WTC11 (cell line): ENCODE measurements at regions not wholly inside any gene's neighbourhood (a gene's known extent, or its start where the extent isn't known, plus 50 kb on each side); places are given as distances from the start of the nearest gene placed in this dataset.

Source experiments
- ATAC-seq: fragments of 200-7000 bp; cut with Tn5 transposase; 2 replicates; pipeline ENCODE4 v1.10.0; 2021; ENCODE audit warnings: mild to moderate bottlenecking, moderate library complexity
- CTCF ChIA-PET: fragments of 300-600 bp; sonication (Branson Sonifier 250); formaldehyde crosslinking; loops from one replicate; lab custom pipeline; 2021; ENCODE audit warnings: antibody characterized with exemption; lab: Charles Lee
- POLR2A ChIA-PET: fragments of 350-600 bp; sonication (Branson Sonifier 250); formaldehyde crosslinking; loops from one replicate; lab custom pipeline; 2021; ENCODE audit warnings: antibody characterized with exemption; lab: Charles Lee
- DNase-seq: peaks from one replicate; pipeline ENCODE4 v3.0.0; 2021; ENCODE audit warnings: low spot score
- H3K27ac Mint-ChIP-seq: 2 replicates; pipeline ENCODE4 v1.8.0; 2021; ENCODE audit warnings: mixed read lengths
- H3K27me3 Mint-ChIP-seq: 2 replicates; pipeline ENCODE4 v1.8.0; 2021; ENCODE audit warnings: low read depth, mild to moderate bottlenecking, moderate library complexity, mixed read lengths
- H3K36me3 Mint-ChIP-seq: 2 replicates; pipeline ENCODE4 v1.8.0; 2021; ENCODE audit warnings: mixed read lengths
- H3K4me1 Mint-ChIP-seq: 2 replicates; pipeline ENCODE4 v1.8.0; 2022; ENCODE audit warnings: mixed read lengths
- H3K4me3 Mint-ChIP-seq: 2 replicates; pipeline ENCODE4 v1.8.0; 2021; ENCODE audit warnings: mild to moderate bottlenecking, moderate library complexity, mixed read lengths
- H3K9me3 Mint-ChIP-seq: 2 replicates; pipeline ENCODE4 v1.8.0; 2021; ENCODE audit warnings: mixed read lengths
- E2F1 ChIP-seq: sonication (generic); formaldehyde crosslinking; IDR thresholded peaks from 2 replicates; pipeline ENCODE4 v1.8.0; 2022; ENCODE audit warnings: mild to moderate bottlenecking, missing genetic modification reagents
- ERG ChIP-seq: fragments of 250-450 bp; sonication (Bioruptor Pico); IDR thresholded peaks from 2 replicates; pipeline ENCODE4 v1.8.0; 2021; ENCODE audit warnings: mild to moderate bottlenecking
- FOXJ3 ChIP-seq: sonication (generic); formaldehyde crosslinking; IDR thresholded peaks from 2 replicates; pipeline ENCODE4 v1.9.0; 2021; ENCODE audit warnings: missing genetic modification reagents, mild to moderate bottlenecking, borderline replicate concordance
- IRF2 ChIP-seq: sonication (generic); formaldehyde crosslinking; IDR thresholded peaks from 2 replicates; pipeline ENCODE4 v1.8.0; 2022; ENCODE audit warnings: low read depth, missing genetic modification reagents, borderline replicate concordance
- NFE2L1 ChIP-seq: sonication (generic); formaldehyde crosslinking; IDR thresholded peaks from 2 replicates; pipeline ENCODE4 v1.8.1; 2023; ENCODE audit warnings: missing genetic modification reagents
- NR3C1 ChIP-seq: sonication (generic); formaldehyde crosslinking; conservative IDR thresholded peaks from 2 replicates; pipeline ENCODE4 v1.8.1; 2023; ENCODE audit warnings: low read depth, mild to moderate bottlenecking, missing genetic modification reagents
- RORB ChIP-seq: fragments of 250-450 bp; sonication (Bioruptor Pico); IDR thresholded peaks from 2 replicates; pipeline ENCODE4 v1.9.0; 2021; ENCODE audit warnings: mild to moderate bottlenecking
- SMAD3 ChIP-seq: sonication (generic); formaldehyde crosslinking; IDR thresholded peaks from 2 replicates; pipeline ENCODE4 v1.8.0; 2022; ENCODE audit warnings: missing genetic modification reagents, mild to moderate bottlenecking, borderline replicate concordance
- SMAD4 ChIP-seq: sonication (generic); formaldehyde crosslinking; IDR thresholded peaks from 2 replicates; pipeline ENCODE4 v1.8.0; 2022; ENCODE audit warnings: mild to moderate bottlenecking, missing genetic modification reagents
- TEAD1 ChIP-seq: sonication (generic); formaldehyde crosslinking; IDR thresholded peaks from 2 replicates; pipeline ENCODE4 v1.8.0; 2022; ENCODE audit warnings: mild to moderate bottlenecking, missing genetic modification reagents
- ZNF121 ChIP-seq: sonication (generic); formaldehyde crosslinking; IDR thresholded peaks from 2 replicates; pipeline ENCODE4 v1.8.0; 2023; ENCODE audit warnings: missing genetic modification reagents
- ZNF232 ChIP-seq: sonication (generic); formaldehyde crosslinking; IDR thresholded peaks from 2 replicates; pipeline ENCODE4 v1.8.0; 2022; ENCODE audit warnings: mild to moderate bottlenecking, missing genetic modification reagents
- ZNF263 ChIP-seq: sonication (generic); formaldehyde crosslinking; IDR thresholded peaks from 2 replicates; pipeline ENCODE4 v1.8.1; 2022; ENCODE audit warnings: low read depth, mild to moderate bottlenecking, moderate library complexity, missing genetic modification reagents
- ZNF317 ChIP-seq: sonication (generic); formaldehyde crosslinking; IDR thresholded peaks from 2 replicates; pipeline ENCODE4 v1.8.1; 2023; ENCODE audit warnings: low read depth, mild to moderate bottlenecking, moderate library complexity, missing genetic modification reagents, borderline replicate concordance
- ZNF396 ChIP-seq: fragments of 250-450 bp; sonication (Bioruptor Pico); IDR thresholded peaks from 2 replicates; pipeline ENCODE4 v1.8.0; 2021; ENCODE audit warnings: mild to moderate bottlenecking, moderate library complexity, borderline replicate concordance
- ZNF423 ChIP-seq: fragments of 250-450 bp; sonication (Bioruptor Pico); IDR thresholded peaks from 2 replicates; pipeline ENCODE4 v2.1.2; 2022; ENCODE audit warnings: mild to moderate bottlenecking, moderate library complexity
- TF ChIP-seq, protein P1 (sequence below): sonication (generic); formaldehyde crosslinking; IDR thresholded peaks from 2 replicates; pipeline ENCODE4 v1.8.1; 2023; ENCODE audit warnings: mild to moderate bottlenecking, missing genetic modification reagents, borderline replicate concordance
- TF ChIP-seq, protein P2 (sequence below): fragments of 250-450 bp; sonication (Bioruptor Pico); IDR thresholded peaks from 2 replicates; pipeline ENCODE4 v1.9.0; 2021; ENCODE audit warnings: mild to moderate bottlenecking
- TF ChIP-seq, protein P3 (sequence below): sonication (generic); formaldehyde crosslinking; conservative IDR thresholded peaks from 2 replicates; pipeline ENCODE4 v1.8.1; 2022; ENCODE audit warnings: mild to moderate bottlenecking, missing genetic modification reagents

GRCh38 chr10:78194050-78194449 is 160.4 kb downstream of the RPS24 start (continued):
- TF ChIP-seq E2F1 (CRISPR knock-in tag) = no peak
- no peak for TF ChIP-seq NR3C1 (CRISPR knock-in tag)
- TF ChIP-seq SMAD3 = no peak
- no peak for TF ChIP-seq ERG (CRISPR knock-in tag)
- TF ChIP-seq, all 79 proteins: peak for 0

GRCh38 chr10:78194539-78195402 is 161.1 kb downstream of the RPS24 start:
- POLR2A ChIA-PET = no interaction called here
- no peak for DNase-seq
- peaks cover 7% of the 10 kb centered on the region for H3K36me3 Mint-ChIP-seq
- no peaks in the 10 kb centered on the region; the same call in 1 of the 2 replicates for H3K4me1 Mint-ChIP-seq
- no peak for ATAC-seq
- H3K4me3 Mint-ChIP-seq = no peak overlapping the region
- no peak overlapping the region for H3K27ac Mint-ChIP-seq
- CTCF ChIA-PET = interaction anchor here (1.6 kb wide), 1 partner anchor 147 kb away, joined by 6 read pairs; no protein-coding TSS in a partner anchor
- no peak for TF ChIP-seq ZNF317
- TF ChIP-seq ZNF423 (CRISPR knock-in tag) = peak; percentile 63; the same call in 1 of the 2 replicates
- no peak for TF ChIP-seq RORB
- no peaks in the 10 kb centered on the region; the same call in 1 of the 2 replicates for H3K27me3 Mint-ChIP-seq
- H3K9me3 Mint-ChIP-seq = peaks cover 18% of the 10 kb centered on the region

GRCh38 chr10:78196396-78196795 is 162.7 kb downstream of the RPS24 start:
- peaks cover 18% of the 10 kb centered on the region for H3K9me3 Mint-ChIP-seq
- no peaks in the 10 kb centered on the region; the same call in 1 of the 2 replicates for H3K27me3 Mint-ChIP-seq
- ChIA-PET CTCF (no interaction called here), POLR2A (no interaction called here)
- TF ChIP-seq TEAD1 (CRISPR knock-in tag) = no peak
- no peak for TF ChIP-seq NFE2L1
- TF ChIP-seq, protein P1, sequence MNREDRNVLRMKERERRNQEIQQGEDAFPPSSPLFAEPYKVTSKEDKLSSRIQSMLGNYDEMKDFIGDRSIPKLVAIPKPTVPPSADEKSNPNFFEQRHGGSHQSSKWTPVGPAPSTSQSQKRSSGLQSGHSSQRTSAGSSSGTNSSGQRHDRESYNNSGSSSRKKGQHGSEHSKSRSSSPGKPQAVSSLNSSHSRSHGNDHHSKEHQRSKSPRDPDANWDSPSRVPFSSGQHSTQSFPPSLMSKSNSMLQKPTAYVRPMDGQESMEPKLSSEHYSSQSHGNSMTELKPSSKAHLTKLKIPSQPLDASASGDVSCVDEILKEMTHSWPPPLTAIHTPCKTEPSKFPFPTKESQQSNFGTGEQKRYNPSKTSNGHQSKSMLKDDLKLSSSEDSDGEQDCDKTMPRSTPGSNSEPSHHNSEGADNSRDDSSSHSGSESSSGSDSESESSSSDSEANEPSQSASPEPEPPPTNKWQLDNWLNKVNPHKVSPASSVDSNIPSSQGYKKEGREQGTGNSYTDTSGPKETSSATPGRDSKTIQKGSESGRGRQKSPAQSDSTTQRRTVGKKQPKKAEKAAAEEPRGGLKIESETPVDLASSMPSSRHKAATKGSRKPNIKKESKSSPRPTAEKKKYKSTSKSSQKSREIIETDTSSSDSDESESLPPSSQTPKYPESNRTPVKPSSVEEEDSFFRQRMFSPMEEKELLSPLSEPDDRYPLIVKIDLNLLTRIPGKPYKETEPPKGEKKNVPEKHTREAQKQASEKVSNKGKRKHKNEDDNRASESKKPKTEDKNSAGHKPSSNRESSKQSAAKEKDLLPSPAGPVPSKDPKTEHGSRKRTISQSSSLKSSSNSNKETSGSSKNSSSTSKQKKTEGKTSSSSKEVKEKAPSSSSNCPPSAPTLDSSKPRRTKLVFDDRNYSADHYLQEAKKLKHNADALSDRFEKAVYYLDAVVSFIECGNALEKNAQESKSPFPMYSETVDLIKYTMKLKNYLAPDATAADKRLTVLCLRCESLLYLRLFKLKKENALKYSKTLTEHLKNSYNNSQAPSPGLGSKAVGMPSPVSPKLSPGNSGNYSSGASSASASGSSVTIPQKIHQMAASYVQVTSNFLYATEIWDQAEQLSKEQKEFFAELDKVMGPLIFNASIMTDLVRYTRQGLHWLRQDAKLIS (CRISPR knock-in tag) = no peak
- no peak for TF ChIP-seq ZNF317
- no peak for TF ChIP-seq FOXJ3
- no peak for TF ChIP-seq IRF2 (CRISPR knock-in tag)
- no peak for TF ChIP-seq ZNF232 (CRISPR knock-in tag)
- no peak for TF ChIP-seq ZNF396 (CRISPR knock-in tag)
- no peak for TF ChIP-seq ZNF263 (CRISPR knock-in tag)
- no peak for TF ChIP-seq SMAD4 (CRISPR knock-in tag)
- TF ChIP-seq, protein P2, sequence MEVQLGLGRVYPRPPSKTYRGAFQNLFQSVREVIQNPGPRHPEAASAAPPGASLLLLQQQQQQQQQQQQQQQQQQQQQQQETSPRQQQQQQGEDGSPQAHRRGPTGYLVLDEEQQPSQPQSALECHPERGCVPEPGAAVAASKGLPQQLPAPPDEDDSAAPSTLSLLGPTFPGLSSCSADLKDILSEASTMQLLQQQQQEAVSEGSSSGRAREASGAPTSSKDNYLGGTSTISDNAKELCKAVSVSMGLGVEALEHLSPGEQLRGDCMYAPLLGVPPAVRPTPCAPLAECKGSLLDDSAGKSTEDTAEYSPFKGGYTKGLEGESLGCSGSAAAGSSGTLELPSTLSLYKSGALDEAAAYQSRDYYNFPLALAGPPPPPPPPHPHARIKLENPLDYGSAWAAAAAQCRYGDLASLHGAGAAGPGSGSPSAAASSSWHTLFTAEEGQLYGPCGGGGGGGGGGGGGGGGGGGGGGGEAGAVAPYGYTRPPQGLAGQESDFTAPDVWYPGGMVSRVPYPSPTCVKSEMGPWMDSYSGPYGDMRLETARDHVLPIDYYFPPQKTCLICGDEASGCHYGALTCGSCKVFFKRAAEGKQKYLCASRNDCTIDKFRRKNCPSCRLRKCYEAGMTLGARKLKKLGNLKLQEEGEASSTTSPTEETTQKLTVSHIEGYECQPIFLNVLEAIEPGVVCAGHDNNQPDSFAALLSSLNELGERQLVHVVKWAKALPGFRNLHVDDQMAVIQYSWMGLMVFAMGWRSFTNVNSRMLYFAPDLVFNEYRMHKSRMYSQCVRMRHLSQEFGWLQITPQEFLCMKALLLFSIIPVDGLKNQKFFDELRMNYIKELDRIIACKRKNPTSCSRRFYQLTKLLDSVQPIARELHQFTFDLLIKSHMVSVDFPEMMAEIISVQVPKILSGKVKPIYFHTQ (CRISPR knock-in tag) = no peak
- no peak for TF ChIP-seq ZNF121
- TF ChIP-seq, protein P3, sequence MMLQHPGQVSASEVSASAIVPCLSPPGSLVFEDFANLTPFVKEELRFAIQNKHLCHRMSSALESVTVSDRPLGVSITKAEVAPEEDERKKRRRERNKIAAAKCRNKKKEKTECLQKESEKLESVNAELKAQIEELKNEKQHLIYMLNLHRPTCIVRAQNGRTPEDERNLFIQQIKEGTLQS = no peak
- peaks cover 7% of the 10 kb centered on the region for H3K36me3 Mint-ChIP-seq
- DNase-seq (no peak), ATAC-seq (no peak)
- H3K4me3 Mint-ChIP-seq = no peak overlapping the region
- no peaks in the 10 kb centered on the region for H3K4me1 Mint-ChIP-seq
- no peak overlapping the region for H3K27ac Mint-ChIP-seq
